Left ventricle myocardium inferior (tissue), 1 donor: ENCODE measurements at regions not wholly inside any gene's neighbourhood (a gene's known extent, or its start where the extent isn't known, plus 50 kb on each side); places are given as distances from the start of the nearest gene placed in this dataset.

ENCODE experiments used
- DNase-seq: peaks from one replicate; pipeline ENCODE4 v3.0.0-alpha.2; 2020
- H3K27ac ChIP-seq: fragments of 200-600 bp; replicated peaks from 2 replicates; pipeline ENCODE4 v1.8.0; 2021
- H3K27me3 ChIP-seq: fragments of 200-600 bp; 2 replicates; pipeline ENCODE4 v1.8.0; 2021; ENCODE audit warnings: low read depth
- H3K36me3 ChIP-seq: fragments of 200-600 bp; 2 replicates; pipeline ENCODE4 v1.8.0; 2021
- H3K4me1 ChIP-seq: fragments of 200-600 bp; 2 replicates; pipeline ENCODE4 v1.8.0; 2021
- H3K4me3 ChIP-seq: fragments of 200-600 bp; 2 replicates; pipeline ENCODE4 v1.8.0; 2021; ENCODE audit warnings: mild to moderate bottlenecking, moderate library complexity
- H3K9me3 ChIP-seq: fragments of 200-600 bp; replicated peaks from 2 replicates; pipeline ENCODE4 v1.8.0; 2021
- intact Hi-C: fragments of 100-400 bp; cut with micrococcal nuclease; formaldehyde crosslinking; loops from one replicate; pipeline ENCODE4 v1.11.0; 2022
- TF ChIP-seq, protein P1 (sequence below): fragments of 200-600 bp; IDR thresholded peaks from 2 replicates; pipeline ENCODE4 v1.8.0; 2021; ENCODE audit warnings: antibody characterized with exemption, mild to moderate bottlenecking, borderline replicate concordance
- donor health status: DM: no; HTN: yes; CAD: no; lungs with severe emphysema.

DNA sequence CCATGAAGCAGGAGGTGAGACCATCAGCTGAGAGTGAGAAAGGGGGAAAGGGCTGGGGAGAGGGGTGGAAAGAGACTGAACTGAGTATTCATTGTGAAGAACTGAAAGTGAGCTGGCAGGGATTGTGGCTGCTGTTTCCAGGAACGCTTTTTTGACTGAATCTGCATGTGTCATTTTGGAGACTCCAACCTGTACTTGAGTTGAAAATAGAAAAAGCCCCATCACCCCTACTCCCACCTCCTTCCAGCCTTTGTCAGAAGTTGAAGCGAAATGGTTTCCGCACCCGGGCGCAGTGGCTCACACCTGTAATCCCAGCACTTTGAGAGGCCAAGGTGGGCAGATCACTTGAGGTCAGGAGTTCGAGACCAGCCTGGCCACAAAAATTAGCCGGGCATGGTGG, 128.0 kb upstream of the GPR12 start:
- peaks cover 59% of the 10 kb centered on the region for H3K27me3 ChIP-seq
- H3K4me1 ChIP-seq, result no peaks in the 10 kb centered on the region
- intact Hi-C loops, result no loop called here
- DNase-seq, result no peak
- no peak overlapping the region for H3K4me3 ChIP-seq
- no peak overlapping the region for H3K27ac ChIP-seq
- no peaks in the 10 kb centered on the region for H3K36me3 ChIP-seq
- TF ChIP-seq, protein P1, sequence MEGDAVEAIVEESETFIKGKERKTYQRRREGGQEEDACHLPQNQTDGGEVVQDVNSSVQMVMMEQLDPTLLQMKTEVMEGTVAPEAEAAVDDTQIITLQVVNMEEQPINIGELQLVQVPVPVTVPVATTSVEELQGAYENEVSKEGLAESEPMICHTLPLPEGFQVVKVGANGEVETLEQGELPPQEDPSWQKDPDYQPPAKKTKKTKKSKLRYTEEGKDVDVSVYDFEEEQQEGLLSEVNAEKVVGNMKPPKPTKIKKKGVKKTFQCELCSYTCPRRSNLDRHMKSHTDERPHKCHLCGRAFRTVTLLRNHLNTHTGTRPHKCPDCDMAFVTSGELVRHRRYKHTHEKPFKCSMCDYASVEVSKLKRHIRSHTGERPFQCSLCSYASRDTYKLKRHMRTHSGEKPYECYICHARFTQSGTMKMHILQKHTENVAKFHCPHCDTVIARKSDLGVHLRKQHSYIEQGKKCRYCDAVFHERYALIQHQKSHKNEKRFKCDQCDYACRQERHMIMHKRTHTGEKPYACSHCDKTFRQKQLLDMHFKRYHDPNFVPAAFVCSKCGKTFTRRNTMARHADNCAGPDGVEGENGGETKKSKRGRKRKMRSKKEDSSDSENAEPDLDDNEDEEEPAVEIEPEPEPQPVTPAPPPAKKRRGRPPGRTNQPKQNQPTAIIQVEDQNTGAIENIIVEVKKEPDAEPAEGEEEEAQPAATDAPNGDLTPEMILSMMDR, result no peak
- H3K9me3 ChIP-seq, result peaks cover 4% of the 10 kb centered on the region

DNA sequence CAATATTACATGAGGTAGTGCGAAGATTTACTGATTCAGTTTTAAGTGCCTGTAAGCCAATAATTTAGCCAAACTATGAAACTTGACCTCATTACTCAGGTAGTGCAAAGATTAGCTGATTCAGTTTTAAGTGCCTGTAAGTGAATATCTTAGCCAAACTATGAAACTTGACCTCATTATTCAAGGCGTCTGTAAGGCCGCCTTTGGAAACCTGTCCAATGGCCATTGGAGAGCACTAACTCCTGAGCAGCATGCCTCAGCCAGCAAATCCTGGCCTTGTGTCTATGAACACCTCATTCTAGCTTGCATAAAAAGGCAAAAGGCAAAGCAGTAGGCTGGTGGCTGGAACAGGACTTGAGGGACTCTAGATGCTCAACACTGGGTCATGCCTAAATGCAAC, 127.0 kb upstream of the GPR12 start:
- no peak for DNase-seq
- H3K4me3 ChIP-seq, result no peak overlapping the region
- H3K4me1 ChIP-seq, result no peaks in the 10 kb centered on the region
- H3K36me3 ChIP-seq, result no peaks in the 10 kb centered on the region
- peaks cover 4% of the 10 kb centered on the region for H3K9me3 ChIP-seq
- TF ChIP-seq, protein P1, result no peak
- H3K27me3 ChIP-seq, result peaks cover 62% of the 10 kb centered on the region
- H3K27ac ChIP-seq, result no peak overlapping the region
- intact Hi-C loops, result no loop called here

DNA sequence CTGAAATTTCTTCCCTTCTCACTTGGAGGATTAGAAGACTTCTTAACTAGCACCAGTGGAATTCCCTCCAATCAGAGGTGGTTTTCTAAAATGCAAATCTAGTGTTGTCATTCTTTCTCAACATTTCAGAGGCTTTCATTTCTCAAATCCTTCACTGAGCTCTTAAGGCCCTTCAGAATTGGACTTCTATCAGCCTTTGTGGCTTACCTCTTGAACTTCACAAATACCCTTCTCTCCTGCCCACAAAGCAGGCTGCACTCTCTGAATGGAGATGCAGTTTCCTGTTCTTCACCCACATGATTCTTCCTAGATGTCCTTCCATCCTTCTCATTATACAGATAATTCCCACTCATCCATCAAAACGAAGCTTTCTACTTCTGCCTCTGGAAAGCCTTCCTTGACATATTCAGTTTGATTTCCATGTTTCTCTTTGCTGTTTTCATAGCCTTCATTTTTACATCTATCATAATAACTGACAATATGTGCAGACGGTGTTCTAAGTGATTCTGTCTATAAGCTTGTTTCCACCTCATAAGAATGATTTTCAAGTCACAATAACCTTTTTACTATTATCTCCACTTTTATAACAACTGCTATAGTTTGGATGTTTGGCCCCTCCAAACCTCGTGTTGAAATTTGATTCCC, 123.1 kb upstream of the GPR12 start:
- Histone ChIP-seq H3K9me3 (no peaks in the 10 kb centered on the region), H3K36me3 (no peaks in the 10 kb centered on the region), H3K27me3 (peaks cover 85% of the 10 kb centered on the region), H3K4me1 (no peaks in the 10 kb centered on the region), H3K27ac (no peak overlapping the region), H3K4me3 (no peak overlapping the region)
- no peak for DNase-seq
- TF ChIP-seq, protein P1, result no peak
- intact Hi-C loops, result no loop called here

DNA sequence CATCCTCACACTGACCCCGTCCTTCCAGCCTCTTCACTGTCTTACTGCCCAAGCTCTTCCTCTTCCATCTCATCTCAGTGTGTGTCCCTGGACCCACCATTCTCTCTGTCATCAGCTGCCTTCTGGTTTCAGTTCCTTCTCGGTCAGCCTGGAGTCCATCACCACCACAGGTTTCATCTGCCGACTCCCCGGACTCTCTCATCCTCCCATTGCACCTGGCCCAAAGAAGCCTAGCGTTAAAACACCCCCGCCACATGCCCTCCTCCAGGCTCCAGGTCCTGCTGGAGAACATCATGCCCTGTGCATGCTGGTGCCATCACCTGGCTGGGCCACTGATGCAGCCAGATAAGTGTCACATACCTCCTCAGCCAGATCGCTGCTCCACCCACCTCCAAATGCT, 122.1 kb upstream of the GPR12 start:
- Histone ChIP-seq H3K36me3 (no peaks in the 10 kb centered on the region), H3K9me3 (peaks cover 4% of the 10 kb centered on the region), H3K4me3 (no peak overlapping the region), H3K4me1 (no peaks in the 10 kb centered on the region), H3K27me3 (peaks cover 85% of the 10 kb centered on the region), H3K27ac (no peak overlapping the region)
- intact Hi-C loops, result no loop called here
- TF ChIP-seq, protein P1, result no peak
- no peak for DNase-seq

DNA sequence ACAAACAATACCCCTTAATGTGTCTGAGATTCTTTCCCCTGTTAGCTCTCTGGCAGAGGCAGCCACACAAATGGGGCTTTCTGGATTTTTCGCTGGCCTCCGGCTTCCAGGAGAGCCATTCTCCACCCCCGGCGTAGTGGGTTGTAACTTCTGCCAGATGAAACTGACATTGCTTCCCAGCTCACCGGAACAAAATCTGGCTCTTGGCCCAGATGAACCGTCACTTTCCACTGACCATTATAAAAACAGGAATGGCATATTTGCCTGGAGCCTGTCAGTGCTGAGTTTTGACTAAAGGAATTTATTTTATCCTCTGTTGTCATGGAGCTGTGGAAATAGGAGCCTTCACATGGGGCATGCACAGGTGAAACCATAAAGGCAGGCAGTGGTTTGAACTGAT, 120.6 kb upstream of the GPR12 start:
- no peak overlapping the region for H3K27ac ChIP-seq
- intact Hi-C loops, result no loop called here
- no peaks in the 10 kb centered on the region for H3K36me3 ChIP-seq
- no peak for DNase-seq
- H3K27me3 ChIP-seq, result peaks cover 80% of the 10 kb centered on the region
- no peaks in the 10 kb centered on the region for H3K4me1 ChIP-seq
- H3K9me3 ChIP-seq, result peaks cover 20% of the 10 kb centered on the region
- TF ChIP-seq, protein P1, result no peak
- no peak overlapping the region for H3K4me3 ChIP-seq
